Activated CD4-positive, alpha-beta T cell treated with anti-CD3 and anti-CD28 coated beads for 48 hours (primary cell): ENCODE measurements at regions not wholly inside any gene's neighbourhood (a gene's known extent, or its start where the extent isn't known, plus 50 kb on each side); places are given as distances from the start of the nearest gene placed in this dataset.

ENCODE experiments used
- DNase-seq: peaks from one replicate; pipeline ENCODE4 v3.0.0-alpha.2; 2020

DNA sequence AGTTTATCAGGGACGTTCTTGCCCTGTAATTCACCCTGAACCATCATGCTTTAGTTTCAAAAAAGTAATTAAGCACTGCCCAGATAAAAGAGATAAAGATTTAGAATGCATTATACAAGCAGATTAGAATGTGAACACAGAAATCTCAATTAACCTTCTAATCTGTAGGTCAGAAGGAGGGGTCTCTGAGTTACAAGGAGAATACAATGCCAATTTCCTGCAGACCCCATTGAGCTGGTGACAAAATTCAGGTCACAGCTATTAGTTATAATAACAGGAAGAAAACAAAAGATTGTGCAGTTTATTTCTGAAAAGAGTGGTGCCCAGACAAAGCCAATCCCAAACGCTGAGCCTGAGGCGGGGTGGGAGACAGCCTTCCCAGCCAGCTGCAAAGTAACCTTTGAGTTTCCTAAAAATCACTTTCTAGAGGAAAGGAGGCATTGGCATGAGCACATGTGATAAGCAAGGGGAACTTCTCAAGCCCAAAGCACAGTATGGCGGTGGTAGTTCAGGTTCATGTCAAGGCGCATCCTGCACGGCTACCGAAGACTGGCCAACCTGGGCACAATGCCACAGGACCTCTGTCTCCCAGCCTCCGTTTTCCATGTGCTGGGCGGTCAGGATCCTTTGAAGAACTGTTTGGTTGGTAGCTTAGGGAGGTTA, 192.5 kb downstream of the TTLL2 start:
- no peak for DNase-seq

DNA sequence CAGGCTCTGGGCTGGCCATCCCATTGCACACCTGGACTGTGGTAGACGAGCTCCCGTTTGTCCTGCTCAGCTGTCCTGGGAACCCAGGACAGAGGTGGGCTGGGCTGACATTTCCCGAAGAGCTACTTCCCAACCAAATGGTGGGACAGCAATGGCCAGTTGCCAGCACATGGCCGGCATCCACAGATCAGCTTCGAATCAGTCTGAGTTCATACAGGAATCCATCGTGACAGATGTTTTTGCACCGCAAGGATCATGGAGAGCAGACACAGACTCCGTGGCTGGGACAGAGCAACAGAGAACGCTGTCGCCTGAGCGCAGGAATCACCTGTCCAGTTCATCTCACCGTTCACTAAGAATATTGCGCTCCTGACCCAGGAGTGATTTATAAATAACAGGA, 198.5 kb downstream of the TTLL2 start:
- no peak for DNase-seq

DNA sequence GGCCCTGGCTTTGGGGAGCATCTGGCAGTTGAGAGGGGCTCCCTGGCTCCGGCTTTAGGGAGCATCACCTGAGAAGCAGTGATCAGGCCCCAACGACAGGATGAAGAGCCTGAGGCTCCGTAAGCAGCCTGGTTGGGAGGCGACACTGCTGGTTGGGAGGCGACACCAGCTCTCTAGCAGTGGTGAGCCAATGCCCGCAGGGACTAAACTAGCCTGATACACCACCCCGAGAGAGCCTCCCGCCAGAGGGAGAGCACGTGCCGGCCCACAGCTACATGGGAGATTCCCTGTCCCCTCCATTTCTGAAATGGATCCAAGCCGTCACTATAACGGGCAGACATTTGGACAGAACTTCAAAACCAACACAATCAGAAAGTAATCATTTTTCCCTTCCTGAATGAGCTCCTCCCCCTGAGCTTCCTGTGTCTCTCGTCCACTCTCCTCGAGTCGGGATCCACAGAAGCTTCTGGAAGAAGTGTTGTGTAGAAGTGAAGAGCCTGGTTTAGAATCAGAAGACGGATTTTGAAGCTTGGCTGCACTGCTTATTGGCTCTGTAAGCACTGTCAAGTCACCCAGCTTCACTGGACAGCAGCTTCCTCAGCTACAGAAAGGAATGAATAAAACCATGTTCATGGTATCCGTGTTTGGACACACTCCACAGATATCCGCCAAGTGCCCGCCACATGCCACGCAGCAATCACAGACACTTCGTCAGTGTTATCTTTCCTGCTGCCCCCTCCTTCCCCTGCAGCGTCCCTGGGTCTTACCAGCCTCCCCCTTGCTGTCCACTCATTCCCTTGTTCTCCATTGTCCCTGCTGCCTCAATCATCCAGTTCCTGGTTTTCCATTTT, 199.6 kb downstream of the TTLL2 start:
- DNase-seq, result no peak

DNA sequence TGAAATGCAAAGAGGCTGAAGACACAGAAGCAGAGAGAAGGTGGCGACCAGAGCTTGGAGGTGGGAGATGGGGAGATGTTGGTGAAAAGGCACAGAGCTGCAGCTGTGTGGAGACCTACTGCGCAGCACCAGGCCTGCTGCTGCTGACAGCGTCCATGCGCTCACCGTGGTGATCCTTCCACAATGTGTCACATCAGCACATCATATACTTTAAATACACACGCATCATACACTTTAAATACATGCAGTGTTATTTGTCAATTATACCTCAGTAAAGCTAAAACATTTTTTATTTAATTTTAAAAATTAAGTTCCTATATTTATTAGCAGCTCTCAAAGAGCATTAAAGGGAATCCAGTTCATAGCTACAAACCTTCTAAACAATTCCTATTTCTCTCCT, 200.9 kb downstream of the TTLL2 start:
- no peak for DNase-seq

DNA sequence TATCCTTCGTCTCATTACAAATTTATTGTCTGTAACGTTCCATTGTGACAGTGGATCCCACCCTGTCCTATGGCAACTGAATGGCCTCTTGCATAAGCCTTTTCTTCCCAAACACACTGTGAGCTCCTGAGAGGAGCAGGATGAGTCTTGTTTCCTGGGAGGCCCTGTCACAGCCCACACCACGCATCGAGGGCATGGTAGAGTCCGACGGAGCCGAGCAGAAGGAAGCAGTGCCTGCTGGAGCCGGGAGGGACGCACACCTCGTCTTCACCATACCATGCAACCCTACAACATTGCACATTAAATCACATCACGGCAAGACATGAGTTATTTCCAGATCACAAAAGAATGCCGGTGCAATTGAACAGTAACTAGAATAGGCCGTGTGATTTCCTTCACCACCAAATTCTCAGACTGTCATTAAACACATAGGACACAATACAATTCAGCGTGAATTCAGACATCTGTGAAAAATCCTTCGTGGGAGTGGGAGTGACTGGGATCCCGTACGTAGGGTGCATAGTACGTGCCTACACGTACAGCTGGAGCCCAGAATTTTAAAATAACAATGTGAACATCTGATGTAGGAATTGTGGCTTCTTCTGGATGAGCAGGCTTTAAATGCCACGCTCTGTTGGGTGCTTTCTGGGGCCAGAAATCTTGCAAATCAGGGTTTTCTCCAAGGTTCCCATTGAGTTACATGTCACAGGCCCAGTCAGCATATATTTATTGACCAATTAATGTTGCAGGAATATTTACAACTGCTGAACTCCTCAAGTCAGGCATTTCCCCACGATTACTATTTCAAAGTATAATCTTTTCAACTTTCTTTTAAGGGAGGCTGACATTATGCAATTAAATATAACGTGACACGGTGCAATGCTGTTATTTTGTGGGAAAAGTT, 201.8 kb downstream of the TTLL2 start:
- DNase-seq, result no peak

DNA sequence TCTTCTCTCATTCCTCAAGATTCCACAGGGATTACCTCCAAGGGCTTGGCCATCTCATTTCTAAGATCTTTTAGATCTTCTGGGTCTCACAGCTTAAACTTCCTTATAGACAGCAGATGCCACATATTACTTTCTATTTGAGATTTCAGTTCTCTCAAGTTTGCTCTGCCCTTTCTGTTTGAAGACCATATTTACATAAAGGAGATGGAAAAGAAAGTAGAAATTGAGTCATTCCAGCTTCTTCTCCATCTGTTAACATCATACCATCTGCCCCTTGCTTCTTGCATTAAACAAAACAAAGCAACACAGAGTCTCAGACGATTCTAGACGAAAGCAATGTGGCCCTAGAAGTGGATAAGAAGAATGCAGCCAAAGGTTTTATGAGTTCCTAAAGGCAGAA, 203.4 kb downstream of the TTLL2 start:
- no peak for DNase-seq

DNA sequence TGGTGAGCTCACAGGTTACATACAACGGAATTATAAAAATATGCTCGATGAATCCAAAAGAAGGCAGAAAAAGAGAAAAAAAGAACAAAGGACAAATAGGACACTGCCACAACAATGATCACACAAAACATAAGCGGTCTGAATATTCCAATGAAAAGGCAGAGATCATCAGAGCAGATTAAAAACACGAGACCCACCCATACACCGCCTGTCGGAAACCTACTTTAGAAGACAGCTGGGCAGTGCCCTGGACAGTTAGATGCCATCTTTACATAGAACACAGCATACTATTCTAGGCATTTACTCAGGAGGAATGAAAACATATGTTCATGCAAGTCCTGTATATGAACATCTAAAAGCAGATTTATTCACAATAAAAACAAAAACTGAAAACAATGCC, 204.1 kb downstream of the TTLL2 start:
- DNase-seq, result no peak

DNA sequence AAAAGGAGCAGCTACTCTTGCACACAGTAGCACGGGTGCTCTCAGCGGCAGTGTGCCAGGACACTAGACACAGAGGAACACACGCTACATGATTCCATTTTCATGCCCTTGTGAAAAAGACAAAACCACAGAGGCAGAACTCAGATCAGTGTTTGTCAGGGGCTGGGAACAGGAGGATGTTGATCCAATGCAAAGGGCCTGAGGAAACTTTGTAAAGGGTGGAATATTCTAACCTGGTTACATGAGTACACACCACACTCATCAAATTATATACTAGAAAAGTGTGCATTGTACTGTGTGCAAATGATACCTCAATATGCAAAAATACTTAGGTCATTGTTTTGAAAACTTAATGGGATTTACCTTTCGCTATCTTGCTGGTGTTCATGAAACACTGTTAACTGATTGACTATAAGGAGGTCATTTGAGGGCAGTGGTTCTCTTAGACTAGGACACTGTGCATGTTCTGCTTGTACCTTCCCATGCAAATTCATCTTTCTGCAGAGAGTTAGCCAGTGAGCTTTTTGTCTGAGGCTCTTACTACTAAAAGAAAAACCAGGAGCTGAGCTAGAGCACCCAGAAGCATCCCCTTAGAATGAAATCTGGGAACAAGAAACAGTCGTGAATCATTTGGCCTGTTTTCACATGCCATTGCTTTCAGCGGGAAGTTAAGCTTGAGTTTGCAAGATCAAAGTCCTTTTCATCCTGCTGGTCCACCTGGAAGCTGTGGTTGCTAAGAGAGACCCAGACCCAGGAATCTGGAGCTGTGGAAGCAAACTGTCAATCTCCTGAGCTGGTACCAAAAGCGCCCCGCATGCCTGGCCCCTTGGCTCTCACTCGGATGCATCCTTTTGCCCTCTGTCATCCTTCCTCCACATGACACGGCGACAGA, 204.8 kb downstream of the TTLL2 start:
- DNase-seq, result no peak

DNA sequence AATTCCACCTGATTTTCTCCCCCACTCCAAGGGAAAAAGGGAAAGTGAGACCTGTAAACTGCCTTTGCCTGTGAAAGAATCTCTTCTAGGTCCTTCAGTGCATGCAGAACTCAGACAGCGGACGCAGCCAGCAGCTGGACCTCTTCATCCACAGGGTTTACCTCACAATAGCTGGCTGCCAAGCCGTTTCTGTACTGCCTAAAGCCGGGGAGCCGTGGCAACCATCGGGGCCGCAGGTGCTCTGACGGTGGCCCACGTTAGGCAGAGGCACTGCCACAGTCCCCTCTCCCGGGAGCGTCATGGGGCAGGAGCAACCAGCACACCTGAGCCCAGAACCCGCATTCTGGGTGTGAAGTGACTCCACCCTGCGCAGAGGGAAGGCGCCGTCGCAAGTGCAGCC, 206.1 kb downstream of the TTLL2 start:
- DNase-seq, result no peak

DNA sequence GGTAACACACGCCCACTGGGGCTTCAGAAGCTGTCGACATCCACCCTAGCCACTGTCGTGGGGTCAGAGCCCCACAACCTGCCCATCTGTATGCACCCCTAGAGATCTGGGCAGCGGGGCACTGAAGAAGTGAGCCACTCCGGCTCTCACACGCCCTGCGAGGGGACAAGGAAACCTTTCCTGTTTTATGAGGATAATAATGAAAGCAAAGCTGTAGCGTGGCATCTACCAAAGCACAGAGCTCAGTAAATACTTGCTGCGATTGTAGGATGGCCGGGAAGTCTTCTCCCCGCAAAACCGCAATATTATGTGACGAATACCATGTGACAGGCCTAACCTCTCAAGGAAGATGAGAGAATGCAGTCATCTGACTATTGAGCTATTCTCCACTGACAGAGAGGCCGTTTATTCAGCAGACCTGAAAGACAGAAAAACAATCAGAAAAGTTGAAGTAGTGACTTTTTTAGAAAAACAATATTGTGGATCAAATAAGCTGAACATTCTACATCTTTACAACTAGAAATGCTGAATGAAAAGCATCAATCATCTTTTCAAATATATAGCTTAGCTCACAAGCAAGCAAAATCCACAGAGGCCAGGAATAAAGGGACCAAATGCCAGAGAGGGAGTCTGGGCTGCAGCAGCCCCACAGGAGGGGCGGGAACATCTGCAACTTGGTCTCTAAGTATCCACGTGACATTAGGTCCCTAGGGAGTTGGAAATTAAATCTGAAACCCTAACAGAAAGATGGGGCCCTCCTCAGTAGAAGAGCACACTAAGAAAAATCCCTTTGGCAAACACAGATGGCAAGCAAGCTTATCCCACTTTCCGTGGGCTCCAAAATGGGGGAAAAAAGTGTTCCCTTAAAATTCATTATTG, 207.8 kb downstream of the TTLL2 start:
- DNase-seq, result no peak

DNA sequence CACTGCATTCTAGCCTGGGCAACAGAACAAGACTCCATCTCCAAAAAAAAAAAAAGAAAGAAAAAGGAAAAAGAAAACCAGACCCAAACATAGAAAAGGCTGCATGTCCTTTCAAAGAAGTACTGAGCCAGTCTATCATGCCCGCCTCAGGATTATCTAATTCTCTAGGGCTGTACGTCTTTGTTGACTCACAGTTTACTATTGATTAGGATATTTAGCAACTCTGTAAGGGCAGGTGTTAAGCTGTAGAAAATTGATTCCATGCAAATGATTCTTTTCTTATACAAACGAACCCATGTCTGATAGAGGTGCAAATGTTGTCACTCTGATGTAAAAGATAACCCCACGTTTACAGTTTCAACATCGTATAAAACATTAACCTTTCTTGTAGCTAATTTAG, 209.0 kb downstream of the TTLL2 start:
- no peak for DNase-seq

DNA sequence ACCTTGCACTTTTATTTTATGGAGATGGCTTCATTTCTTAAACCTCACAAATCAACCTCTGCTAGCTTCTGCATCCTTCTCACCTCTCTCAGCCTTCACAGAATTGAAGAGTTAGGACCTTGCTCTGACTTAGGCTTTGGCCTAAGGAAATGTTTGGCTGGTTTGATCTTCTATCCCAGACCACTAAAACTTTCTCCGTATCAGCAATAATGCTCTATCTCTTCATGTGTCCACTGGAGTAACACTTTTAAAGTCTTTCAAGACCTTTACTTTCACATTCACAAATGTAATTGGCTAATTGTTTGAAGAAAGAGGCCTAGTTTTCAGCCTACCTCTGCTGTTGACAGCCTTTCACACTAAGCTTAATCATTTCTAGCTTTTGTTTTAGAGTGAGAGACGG, 212.9 kb downstream of the TTLL2 start:
- DNase-seq, result no peak

DNA sequence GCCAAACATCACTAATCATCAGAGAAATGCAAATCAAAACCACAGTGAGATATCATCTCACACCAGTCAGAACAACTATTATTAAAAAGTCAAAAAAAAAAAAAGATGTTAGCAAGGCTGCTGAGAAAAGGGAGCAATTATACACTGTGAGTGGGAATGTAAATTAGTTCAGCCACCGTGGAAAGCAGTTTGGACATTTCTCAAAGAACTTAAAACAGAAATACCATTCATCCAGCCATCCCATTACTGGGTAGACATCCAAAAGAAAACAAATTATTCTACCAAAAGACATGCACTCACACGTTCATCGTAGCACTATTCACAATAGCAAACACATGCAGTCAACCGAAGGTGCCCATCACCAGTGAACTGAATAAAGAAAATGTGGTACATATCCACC, 213.9 kb downstream of the TTLL2 start:
- DNase-seq, result no peak

DNA sequence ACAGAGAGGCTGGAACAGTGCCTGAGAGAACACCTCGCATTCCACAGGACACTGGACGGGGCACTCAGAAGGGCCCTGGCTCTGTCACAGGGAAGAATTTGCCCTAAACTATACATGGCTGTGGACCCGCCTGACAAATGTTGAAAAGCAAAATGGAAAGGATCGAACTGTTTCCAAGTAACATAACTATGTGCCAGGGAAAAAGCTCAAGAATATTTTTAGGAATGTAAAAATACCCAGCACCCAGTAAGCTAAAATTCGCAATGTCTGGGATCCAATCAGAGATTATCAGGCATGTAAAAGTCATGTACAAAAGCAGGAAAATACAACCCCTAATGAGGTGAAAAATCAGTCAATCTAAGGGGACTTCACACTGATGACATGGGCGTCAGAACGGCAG, 215.9 kb downstream of the TTLL2 start:
- no peak for DNase-seq

DNA sequence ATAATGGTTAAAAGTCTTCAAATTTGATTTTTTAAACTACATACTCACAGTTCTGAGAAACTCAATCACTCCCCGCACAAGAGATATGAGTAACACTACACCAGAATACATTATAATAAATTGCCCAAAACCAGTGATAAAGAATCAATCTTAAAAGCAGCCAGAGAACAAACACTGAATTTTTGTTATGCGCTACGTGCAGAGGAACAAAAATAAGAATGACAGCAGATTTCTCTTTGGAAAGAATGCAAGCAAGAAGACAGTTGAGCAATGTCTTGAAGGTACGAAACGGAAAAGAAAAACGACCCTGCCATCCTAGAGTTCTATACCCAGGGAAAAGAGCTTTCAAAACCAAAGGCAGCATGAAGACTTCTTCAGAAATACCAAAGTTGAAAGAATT, 216.7 kb downstream of the TTLL2 start:
- DNase-seq, result no peak

DNA sequence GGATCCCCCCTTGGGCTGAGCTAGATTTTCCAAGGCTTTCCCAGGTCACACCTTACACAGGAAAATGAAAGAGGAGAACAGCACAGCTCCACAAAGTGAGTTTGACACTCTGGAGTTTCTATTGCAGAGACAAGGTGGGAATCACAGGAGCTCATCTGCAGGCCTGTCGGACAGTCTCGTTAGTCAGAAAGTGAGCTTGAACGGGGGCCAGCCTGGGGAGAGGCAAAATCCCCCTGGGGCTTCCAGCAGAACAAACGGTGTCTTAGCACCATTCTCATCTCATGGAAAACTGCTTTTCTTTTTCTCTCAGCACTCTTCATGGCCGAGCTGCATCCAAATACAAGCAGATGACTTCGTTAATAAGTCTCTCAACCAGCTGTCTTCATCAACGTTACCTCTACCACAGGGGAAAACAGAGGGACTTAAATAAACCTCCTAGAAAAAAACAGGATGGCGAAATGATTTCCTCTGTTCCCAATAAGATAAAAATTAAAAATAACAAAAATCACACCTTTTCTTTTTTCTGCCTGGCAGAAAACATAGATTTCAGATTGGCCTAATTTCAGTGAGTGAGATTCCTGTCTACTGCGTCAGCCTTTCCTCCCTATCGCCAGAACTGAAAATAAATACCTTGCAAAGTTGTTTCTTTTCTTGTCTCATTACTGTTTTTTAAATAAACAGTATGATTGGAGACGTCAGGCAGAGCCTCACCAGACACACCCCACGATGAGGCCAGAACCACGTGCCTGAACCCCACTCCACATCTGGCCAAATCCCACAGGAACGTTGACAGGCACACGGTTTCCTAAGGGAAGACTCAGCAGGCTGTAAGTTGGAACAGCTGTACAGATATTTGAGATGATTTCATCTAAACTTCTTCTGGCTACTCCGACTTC, 219.0 kb downstream of the TTLL2 start:
- no peak for DNase-seq

DNA sequence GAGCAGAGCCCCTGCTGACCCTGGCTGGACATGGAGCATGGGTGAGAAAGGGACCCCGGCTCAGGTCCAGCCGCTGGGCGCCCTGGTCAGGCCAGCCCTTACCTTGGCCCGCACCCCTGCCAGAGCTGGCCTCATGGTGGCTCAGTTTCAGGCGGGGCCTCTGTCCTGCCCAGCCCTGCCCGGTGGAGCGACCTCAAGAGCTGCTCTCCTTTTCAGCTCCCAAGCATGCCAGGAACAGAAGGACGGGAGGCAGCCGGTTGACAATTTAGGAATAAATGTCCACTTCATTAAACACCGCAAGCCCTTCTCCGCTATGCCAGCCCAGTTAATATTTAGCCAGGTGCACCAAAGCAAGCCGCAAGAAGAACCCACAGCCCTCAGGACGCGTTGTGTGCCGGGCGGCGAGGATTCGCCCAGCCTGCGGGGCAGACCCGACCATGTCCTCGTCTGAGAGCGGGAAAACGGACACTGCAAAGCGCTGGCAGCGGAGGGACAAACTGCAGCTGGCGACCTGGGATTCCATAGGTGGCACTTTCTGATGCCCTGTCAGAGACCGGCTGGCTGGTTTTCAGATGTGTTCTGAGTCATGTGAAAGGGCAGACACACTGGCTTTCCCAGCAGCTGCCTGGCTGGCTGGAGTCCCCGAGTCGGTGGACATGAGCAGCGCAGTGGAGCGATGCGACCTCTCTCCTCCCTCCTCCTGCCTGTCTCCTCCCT, 221.9 kb downstream of the TTLL2 start:
- no peak for DNase-seq

DNA sequence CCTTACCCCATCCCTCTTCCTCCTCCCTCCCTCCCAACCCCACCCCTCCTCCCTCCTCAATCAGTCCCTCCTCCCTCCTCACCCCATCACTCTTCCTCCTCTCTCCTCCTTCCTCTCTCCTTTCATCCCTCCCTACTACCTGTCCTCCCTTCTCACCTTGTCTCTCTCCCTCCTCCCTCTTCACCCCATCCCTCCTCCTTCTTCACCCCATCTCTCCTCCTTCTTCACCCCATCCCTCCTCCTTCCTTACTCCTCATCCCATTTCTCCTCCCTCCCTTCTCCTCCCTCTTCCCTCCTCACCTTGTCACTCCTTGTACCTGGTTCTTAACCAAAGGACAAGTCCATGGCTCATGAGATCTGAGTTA, 222.4 kb downstream of the TTLL2 start:
- no peak for DNase-seq

DNA sequence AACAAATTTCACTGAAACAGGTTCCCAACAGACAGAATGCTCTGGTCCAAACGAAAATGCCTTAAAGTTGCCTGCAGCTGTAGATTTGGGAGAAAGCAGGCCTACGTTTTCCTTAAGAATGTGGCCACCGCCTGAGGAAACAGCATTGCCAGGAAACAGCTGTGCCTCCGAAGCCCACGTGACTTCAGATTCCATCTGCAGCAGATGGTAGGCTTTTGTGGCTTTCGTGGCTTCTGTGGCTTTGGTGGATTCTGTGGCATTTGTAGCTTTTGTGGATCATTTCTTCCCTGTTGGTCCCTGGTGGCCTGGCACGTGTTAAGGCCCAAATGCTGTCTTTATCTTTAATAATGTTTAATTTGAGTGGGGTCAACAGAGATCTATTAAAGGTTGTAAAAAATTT, 222.9 kb downstream of the TTLL2 start:
- no peak for DNase-seq

DNA sequence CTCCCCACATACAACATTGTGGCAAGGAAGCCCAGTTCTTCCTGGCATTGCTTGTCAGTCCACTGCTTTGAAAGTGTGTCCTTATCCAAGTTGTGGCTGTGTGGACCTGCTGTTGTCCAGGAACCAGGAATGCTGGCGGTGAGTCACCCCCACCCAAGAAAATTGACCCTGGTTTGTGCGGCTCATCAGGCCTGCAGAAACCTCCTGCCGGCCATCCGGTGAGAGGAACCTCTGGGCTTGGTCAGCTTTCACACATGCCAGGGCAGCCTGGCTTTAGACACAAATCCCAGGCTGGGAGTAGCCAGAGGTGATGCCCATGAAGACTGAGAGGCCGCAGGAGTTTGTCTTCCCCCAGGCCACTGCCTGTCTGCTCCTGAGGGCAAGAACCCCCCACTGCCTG, 223.6 kb downstream of the TTLL2 start:
- no peak for DNase-seq
